ENCODE measurements at regions not wholly inside any gene's neighbourhood (a gene's known extent, or its start where the extent isn't known, plus 50 kb on each side); places are given as distances from the start of the nearest gene placed in this dataset.
"Not testable (repeated sequence)": the region's sequence is repeated elsewhere in the genome, so short reads cannot be mapped to it uniquely, and the experiment has no call there.

- POLR2A ChIA-PET; H3K36me3 Mint-ChIP-seq; H3K27ac Mint-ChIP-seq; H3K9me3 Mint-ChIP-seq; H3K27me3 Mint-ChIP-seq; H3K4me1 Mint-ChIP-seq (ENCODE audit: low read depth); H3K4me3 Mint-ChIP-seq; CTCF ChIA-PET; intact Hi-C loops (cut with micrococcal nuclease); DNase-seq: not testable (repeated sequence)
Measured at GRCh38 chr1:120600442-120601041, 123.2 kb upstream of the NBPF26 start.

DNA sequence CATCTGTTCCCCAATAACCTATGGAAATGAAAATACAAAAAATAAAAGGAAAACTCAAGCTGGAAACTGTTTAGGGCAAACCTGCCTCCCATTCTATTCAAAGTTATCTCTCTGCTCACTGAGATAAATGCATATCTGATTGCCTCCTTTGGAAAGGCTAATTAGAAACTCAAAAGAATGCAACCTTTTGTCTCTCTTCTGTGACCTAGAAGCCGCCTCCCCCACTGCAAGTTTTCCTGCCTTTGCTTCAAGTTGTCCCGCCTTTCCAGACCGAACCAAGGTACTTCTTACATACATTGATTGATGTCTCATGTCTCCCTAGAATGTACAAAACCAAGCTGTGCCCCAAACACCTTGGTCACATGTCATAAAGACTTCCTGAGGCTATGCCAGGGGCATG lies 115.9 kb upstream of the NBPF26 start:
- H3K4me1 Mint-ChIP-seq (ENCODE audit: low read depth); DNase-seq; intact Hi-C loops (cut with micrococcal nuclease); H3K27ac Mint-ChIP-seq; POLR2A ChIA-PET; H3K36me3 Mint-ChIP-seq; H3K4me3 Mint-ChIP-seq; H3K9me3 Mint-ChIP-seq; CTCF ChIA-PET; H3K27me3 Mint-ChIP-seq: not testable (repeated sequence)

DNA sequence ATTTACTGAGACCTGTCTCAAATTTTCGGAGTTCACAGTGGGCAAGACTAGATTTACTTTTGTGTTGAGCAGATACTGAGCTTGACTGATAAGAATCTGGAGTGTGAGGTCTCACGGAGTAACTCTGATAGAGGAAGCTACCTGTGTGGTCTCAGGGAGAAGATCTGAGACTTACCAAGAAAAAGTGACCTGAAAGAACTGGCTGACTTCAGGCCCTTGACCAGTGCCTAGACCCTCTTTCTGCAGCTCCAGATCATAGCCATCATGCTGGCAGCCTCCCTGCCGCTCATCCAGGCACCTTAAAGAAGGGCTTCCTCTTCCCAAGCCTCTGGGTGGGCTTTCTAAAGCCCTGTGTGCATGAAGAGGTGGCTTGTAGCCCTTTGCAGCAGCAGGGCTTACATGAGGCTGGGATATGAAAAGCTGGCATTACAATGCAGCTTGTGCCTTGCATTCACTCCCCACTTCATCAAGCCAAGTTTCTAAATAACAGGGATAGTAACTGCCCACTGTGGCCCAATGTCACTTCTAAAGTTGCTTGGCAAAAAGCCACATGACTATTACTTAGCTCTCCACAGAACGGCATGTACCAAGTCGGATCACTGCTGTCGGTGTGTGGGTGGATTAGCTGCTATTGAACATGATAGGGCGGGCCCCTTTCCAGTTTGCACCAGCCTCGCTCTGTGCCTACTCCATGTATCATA lies 115.3 kb upstream of the NBPF26 start:
- intact Hi-C loops (cut with micrococcal nuclease); H3K27ac Mint-ChIP-seq; H3K27me3 Mint-ChIP-seq; DNase-seq; H3K4me1 Mint-ChIP-seq (ENCODE audit: low read depth); H3K36me3 Mint-ChIP-seq; H3K4me3 Mint-ChIP-seq; POLR2A ChIA-PET; H3K9me3 Mint-ChIP-seq; CTCF ChIA-PET: not testable (repeated sequence)

DNA sequence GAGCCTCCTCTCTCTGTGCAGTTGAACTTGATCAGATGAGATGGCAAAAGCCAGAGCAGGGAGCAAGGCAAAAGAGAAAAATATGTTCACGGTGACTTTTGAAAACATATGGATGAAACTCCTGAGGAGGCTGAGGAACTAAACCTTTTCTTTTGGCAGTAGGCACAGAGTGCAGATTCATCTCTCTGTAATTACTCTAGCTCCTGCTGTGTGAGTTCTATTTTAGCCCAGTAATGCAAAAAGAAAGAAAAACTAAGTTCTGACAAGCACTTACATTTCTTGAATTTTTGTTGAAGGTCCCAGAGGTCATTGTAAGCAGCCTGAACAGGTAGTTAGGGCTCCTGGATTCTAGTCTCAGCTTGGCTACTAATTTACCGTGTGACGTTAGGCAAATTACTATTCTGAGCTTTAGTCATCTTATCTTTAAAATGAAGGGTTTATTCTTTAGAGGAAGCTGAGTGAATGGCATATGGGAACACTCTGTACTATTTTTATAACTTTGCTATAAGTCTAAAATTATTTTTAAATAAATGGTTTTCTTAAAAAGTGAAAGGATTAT lies 114.7 kb upstream of the NBPF26 start:
- H3K4me1 Mint-ChIP-seq (ENCODE audit: low read depth); H3K9me3 Mint-ChIP-seq; DNase-seq; POLR2A ChIA-PET; H3K36me3 Mint-ChIP-seq; H3K27me3 Mint-ChIP-seq; CTCF ChIA-PET; H3K27ac Mint-ChIP-seq; intact Hi-C loops (cut with micrococcal nuclease); H3K4me3 Mint-ChIP-seq: not testable (repeated sequence)

- H3K36me3 Mint-ChIP-seq; POLR2A ChIA-PET; H3K9me3 Mint-ChIP-seq; H3K27ac Mint-ChIP-seq; H3K27me3 Mint-ChIP-seq; DNase-seq; CTCF ChIA-PET; H3K4me1 Mint-ChIP-seq (ENCODE audit: low read depth); H3K4me3 Mint-ChIP-seq; intact Hi-C loops (cut with micrococcal nuclease): not testable (repeated sequence)
Measured at GRCh38 chr1:120609834-120610233, 113.9 kb upstream of the NBPF26 start.

- H3K4me1 Mint-ChIP-seq (ENCODE audit: low read depth); DNase-seq; POLR2A ChIA-PET; H3K9me3 Mint-ChIP-seq; H3K27me3 Mint-ChIP-seq; intact Hi-C loops (cut with micrococcal nuclease); CTCF ChIA-PET; H3K36me3 Mint-ChIP-seq; H3K4me3 Mint-ChIP-seq; H3K27ac Mint-ChIP-seq: not testable (repeated sequence)
Measured at GRCh38 chr1:120614931-120615639, 108.7 kb upstream of the NBPF26 start.

DNA sequence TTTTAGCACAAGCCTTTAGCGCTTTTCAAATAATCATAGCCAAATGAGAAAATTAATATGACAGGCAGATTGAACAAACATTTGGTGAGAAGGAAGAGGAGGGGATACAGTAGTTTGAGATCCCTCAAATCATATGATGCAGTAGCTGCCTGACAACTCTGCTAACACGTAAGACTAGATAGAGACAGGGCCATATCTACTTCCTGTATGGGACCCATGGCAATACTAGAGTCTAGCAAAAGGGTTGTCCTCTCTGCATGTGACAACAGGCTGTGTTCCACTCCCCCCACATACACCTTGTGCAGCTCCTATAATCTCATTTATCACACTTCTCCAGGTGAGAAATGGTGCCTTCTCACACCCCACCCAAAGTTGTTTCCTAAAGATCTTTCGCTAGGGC lies 106.3 kb upstream of the NBPF26 start:
- H3K36me3 Mint-ChIP-seq; POLR2A ChIA-PET; H3K9me3 Mint-ChIP-seq; H3K4me3 Mint-ChIP-seq; H3K4me1 Mint-ChIP-seq (ENCODE audit: low read depth); H3K27ac Mint-ChIP-seq; H3K27me3 Mint-ChIP-seq; CTCF ChIA-PET; intact Hi-C loops (cut with micrococcal nuclease); DNase-seq: not testable (repeated sequence)

- intact Hi-C loops (cut with micrococcal nuclease); H3K36me3 Mint-ChIP-seq; H3K27me3 Mint-ChIP-seq; H3K27ac Mint-ChIP-seq; H3K9me3 Mint-ChIP-seq; POLR2A ChIA-PET; CTCF ChIA-PET; DNase-seq; H3K4me1 Mint-ChIP-seq (ENCODE audit: low read depth); H3K4me3 Mint-ChIP-seq: not testable (repeated sequence)
Measured at GRCh38 chr1:120619867-120620692, 103.7 kb upstream of the NBPF26 start.

DNA sequence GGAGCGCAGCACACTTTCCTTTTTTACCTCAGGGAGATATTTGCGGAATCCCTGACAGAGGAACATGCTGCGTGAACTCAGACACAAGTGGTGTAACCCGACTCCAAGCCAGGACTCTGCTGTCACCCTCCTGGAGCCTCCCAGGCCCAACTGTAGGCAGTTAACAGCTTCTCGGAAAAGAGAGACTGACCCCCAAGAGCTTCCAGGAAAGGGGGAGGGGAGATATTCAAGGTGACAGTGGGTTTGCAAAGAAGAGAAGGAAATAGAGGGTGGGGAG lies 103.1 kb upstream of the NBPF26 start:
- DNase-seq; H3K9me3 Mint-ChIP-seq; H3K4me3 Mint-ChIP-seq; intact Hi-C loops (cut with micrococcal nuclease); H3K27ac Mint-ChIP-seq; CTCF ChIA-PET; H3K36me3 Mint-ChIP-seq; H3K27me3 Mint-ChIP-seq; POLR2A ChIA-PET; H3K4me1 Mint-ChIP-seq (ENCODE audit: low read depth): not testable (repeated sequence)

DNA sequence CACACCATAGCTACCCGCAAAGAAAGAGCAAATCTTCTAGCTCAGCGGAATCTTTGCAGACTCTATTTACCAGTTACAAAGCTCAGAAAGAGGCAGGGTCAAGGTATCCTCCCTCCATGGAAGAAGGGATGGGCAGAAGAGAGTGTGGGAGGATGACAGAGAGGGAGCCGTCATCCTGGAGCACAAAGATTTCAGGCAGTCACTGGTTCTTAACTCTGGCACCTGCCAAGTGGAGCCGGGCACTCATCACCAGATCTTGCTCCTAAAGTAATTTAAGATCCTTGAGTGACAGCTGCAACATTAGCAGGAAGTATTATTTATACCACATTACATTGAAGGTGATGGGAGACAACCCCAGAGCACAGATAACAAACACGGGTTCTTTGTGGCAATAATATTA lies 102.5 kb upstream of the NBPF26 start:
- H3K27ac Mint-ChIP-seq; H3K27me3 Mint-ChIP-seq; H3K36me3 Mint-ChIP-seq; DNase-seq; H3K9me3 Mint-ChIP-seq; intact Hi-C loops (cut with micrococcal nuclease); H3K4me3 Mint-ChIP-seq; POLR2A ChIA-PET; CTCF ChIA-PET; H3K4me1 Mint-ChIP-seq (ENCODE audit: low read depth): not testable (repeated sequence)

DNA sequence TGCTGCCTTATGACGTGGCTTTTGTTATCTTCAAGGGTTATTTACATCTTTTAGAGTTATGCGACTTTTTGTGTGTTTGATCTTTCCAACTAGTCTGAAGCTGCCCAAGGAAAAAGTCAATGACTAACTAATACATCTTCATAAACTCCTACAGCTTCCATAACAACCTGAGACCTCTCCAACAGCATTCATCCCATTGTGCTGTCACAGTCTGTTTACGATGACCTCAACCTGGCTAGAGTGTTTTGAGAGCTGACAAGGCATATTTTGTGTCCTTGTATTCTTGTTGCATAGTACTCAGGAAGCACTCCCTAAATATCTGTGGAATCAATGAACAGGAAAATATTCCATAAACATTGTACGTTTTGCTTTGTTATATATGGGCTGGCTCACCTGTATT lies 100.2 kb upstream of the NBPF26 start:
- DNase-seq; H3K9me3 Mint-ChIP-seq; H3K4me1 Mint-ChIP-seq (ENCODE audit: low read depth); H3K27me3 Mint-ChIP-seq; H3K27ac Mint-ChIP-seq; intact Hi-C loops (cut with micrococcal nuclease); POLR2A ChIA-PET; H3K4me3 Mint-ChIP-seq; CTCF ChIA-PET; H3K36me3 Mint-ChIP-seq: not testable (repeated sequence)

- H3K27ac Mint-ChIP-seq; DNase-seq; POLR2A ChIA-PET; intact Hi-C loops (cut with micrococcal nuclease); CTCF ChIA-PET; H3K4me1 Mint-ChIP-seq (ENCODE audit: low read depth); H3K9me3 Mint-ChIP-seq; H3K36me3 Mint-ChIP-seq; H3K27me3 Mint-ChIP-seq; H3K4me3 Mint-ChIP-seq: not testable (repeated sequence)
Measured at GRCh38 chr1:120624565-120625064, 99.1 kb upstream of the NBPF26 start.

All from activated CD4-positive, alpha-beta memory T cell treated with anti-CD3 and anti-CD28 coated beads for 36 hours (primary cell).